ENCODE measurements at regions not wholly inside any gene's neighbourhood (a gene's known extent, or its start where the extent isn't known, plus 50 kb on each side); places are given as distances from the start of the nearest gene placed in this dataset.

GRCh38 chr1:189960769-189961168, 516.9 kb downstream of the BRINP3 start:
- TF ChIP-seq CTCF (IDR thresholded peaks at IDR 0.05) = no peak
- TF ChIP-seq POLR2A (IDR thresholded peaks at IDR 0.05) = no peak

Measured in right lobe of liver (tissue), 4 donors.